RWPE2 (cell line): ENCODE measurements at regions not wholly inside any gene's neighbourhood (a gene's known extent, or its start where the extent isn't known, plus 50 kb on each side); places are given as distances from the start of the nearest gene placed in this dataset.

Experiments used
- ATAC-seq: fragments of 200-7000 bp; cut with Tn5 transposase; 3 replicates; pipeline ENCODE4 v1.9.1; 2021; ENCODE audit warnings: low read depth
- DNase-seq: peaks from one replicate; pipeline ENCODE4 v3.0.0-alpha.2; 2020; ENCODE audit warnings: low spot score
- H3K27ac ChIP-seq: fragments of 450-650 bp; 2 replicates; pipeline ENCODE4 v1.5.1; 2017; ENCODE audit warnings: mild to moderate bottlenecking; ENCODE audit not compliant: poor library complexity, severe bottlenecking
- H3K27me3 ChIP-seq: fragments of 250-450 bp; sonication (Bioruptor Pico); 2 replicates; pipeline ENCODE4 v1.5.1; 2021; ENCODE audit warnings: mild to moderate bottlenecking, moderate library complexity; ENCODE audit not compliant: insufficient read depth, poor library complexity, severe bottlenecking
- H3K36me3 ChIP-seq: fragments of 250-450 bp; sonication (Bioruptor Pico); 2 replicates; pipeline ENCODE4 v1.5.1; 2020; ENCODE audit warnings: low read depth, mild to moderate bottlenecking, moderate library complexity
- H3K4me1 ChIP-seq: fragments of 250-450 bp; sonication (Bioruptor Pico); 2 replicates; pipeline ENCODE4 v1.5.1; 2021; ENCODE audit warnings: mild to moderate bottlenecking, moderate library complexity; ENCODE audit not compliant: insufficient read depth, poor library complexity, severe bottlenecking
- H3K4me3 ChIP-seq: fragments of 250-450 bp; sonication (Bioruptor Pico); 2 replicates; pipeline ENCODE4 v1.5.1; 2021; ENCODE audit warnings: mild to moderate bottlenecking, moderate library complexity; ENCODE audit not compliant: severe bottlenecking
- H3K9me3 ChIP-seq: fragments of 250-450 bp; sonication (Bioruptor Pico); 2 replicates; pipeline ENCODE4 v1.5.1; 2021; ENCODE audit warnings: mild to moderate bottlenecking, moderate library complexity; ENCODE audit not compliant: severe bottlenecking
- CTCF ChIP-seq: fragments of 450-650 bp; IDR thresholded peaks from one replicate; pipeline ENCODE4 v1.5.1; 2017; ENCODE audit warnings: mild to moderate bottlenecking, moderate library complexity; ENCODE audit not compliant: poor library complexity, severe bottlenecking

- DNase-seq, result no peak
- no peak for TF ChIP-seq CTCF
- no peak for ATAC-seq
- peaks cover 9% of the 10 kb centered on the region for H3K4me1 ChIP-seq
- H3K36me3 ChIP-seq, result no peaks in the 10 kb centered on the region
- H3K4me3 ChIP-seq, result no peak overlapping the region
- no peak overlapping the region for H3K27ac ChIP-seq
- H3K9me3 ChIP-seq, result no peaks in the 10 kb centered on the region
- H3K27me3 ChIP-seq, result no peaks in the 10 kb centered on the region
These were observed 74.7 kb downstream of the PFDN4 start for GRCh38 chr20:54282625-54283024.

- no peaks in the 10 kb centered on the region for H3K27me3 ChIP-seq
- no peak overlapping the region for H3K4me3 ChIP-seq
- no peaks in the 10 kb centered on the region for H3K36me3 ChIP-seq
- ATAC-seq (no peak), DNase-seq (no peak)
- TF ChIP-seq CTCF, result no peak
- no peaks in the 10 kb centered on the region for H3K9me3 ChIP-seq
- H3K4me1 ChIP-seq, result peaks cover 9% of the 10 kb centered on the region
- H3K27ac ChIP-seq, result no peak overlapping the region
These were observed 75.4 kb downstream of the PFDN4 start for GRCh38 chr20:54283253-54283652.

- DNase-seq (no peak), ATAC-seq (peak; percentile 53)
- Histone ChIP-seq H3K27ac (no peak overlapping the region), H3K36me3 (no peaks in the 10 kb centered on the region), H3K27me3 (no peaks in the 10 kb centered on the region), H3K4me1 (peaks cover 9% of the 10 kb centered on the region), H3K4me3 (no peak overlapping the region), H3K9me3 (no peaks in the 10 kb centered on the region)
- TF ChIP-seq CTCF, result no peak
These were observed 77.2 kb downstream of the PFDN4 start for GRCh38 chr20:54284928-54285704.

DNA sequence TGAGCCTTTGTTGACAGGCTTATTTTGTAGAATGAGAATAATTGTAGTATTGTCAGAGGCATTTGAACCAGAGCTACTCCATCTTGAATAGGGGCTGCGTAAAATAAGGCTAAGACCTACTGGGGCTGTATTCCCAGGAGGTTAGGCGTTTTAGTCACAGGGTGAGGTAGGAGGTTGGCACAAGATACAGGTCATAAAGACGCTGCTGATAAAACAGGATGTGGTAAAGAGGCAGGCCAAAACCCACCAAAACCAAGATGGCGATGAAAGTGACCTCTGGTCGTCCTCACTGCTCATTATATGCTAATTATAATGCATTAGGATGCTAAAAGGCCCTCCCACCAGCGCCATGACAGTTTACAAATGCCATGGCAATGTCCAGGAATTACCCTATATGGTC, 82.7 kb downstream of the PFDN4 start:
- no peak for DNase-seq

More for the DNA sequence above, 82.7 kb downstream of the PFDN4 start:
- H3K36me3 ChIP-seq, result no peaks in the 10 kb centered on the region
- no peaks in the 10 kb centered on the region for H3K4me1 ChIP-seq
- H3K4me3 ChIP-seq, result no peak overlapping the region
- H3K27ac ChIP-seq, result no peak overlapping the region
- no peaks in the 10 kb centered on the region for H3K27me3 ChIP-seq
- H3K9me3 ChIP-seq, result no peaks in the 10 kb centered on the region
- no peak for TF ChIP-seq CTCF
- ATAC-seq, result no peak
